Fibroblast of pulmonary artery (primary cell): ENCODE measurements at regions not wholly inside any gene's neighbourhood (a gene's known extent, or its start where the extent isn't known, plus 50 kb on each side); places are given as distances from the start of the nearest gene placed in this dataset.

Experiments used
- DNase-seq: peaks from one replicate; pipeline ENCODE4 v3.0.0-alpha.2; 2010; ENCODE audit warnings: low read depth
- H3K4me3 ChIP-seq: replicated peaks from 2 replicates; pipeline ENCODE4 v1.5.1; 2011; ENCODE audit warnings: low read depth, mild to moderate bottlenecking, control low read depth, low read length, moderate library complexity
- CTCF ChIP-seq: IDR thresholded peaks from 2 replicates; pipeline ENCODE4 v1.5.1; 2011; ENCODE audit warnings: mild to moderate bottlenecking, control low read depth, low read length, inconsistent platforms; ENCODE audit errors: missing control alignments

- no peak overlapping the region for H3K4me3 ChIP-seq
- TF ChIP-seq CTCF = no peak
- DNase-seq = no peak
Observed at GRCh38 chrX:39802908-39803307, 294.9 kb downstream of the BCOR start.

- no peak for TF ChIP-seq CTCF
- DNase-seq = no peak
- H3K4me3 ChIP-seq = no peak overlapping the region
Observed at GRCh38 chrX:39805022-39805421, 292.7 kb downstream of the BCOR start.

- no peak overlapping the region for H3K4me3 ChIP-seq
- no peak for DNase-seq
- TF ChIP-seq CTCF = no peak
Observed at GRCh38 chrX:39805825-39806224, 291.9 kb downstream of the BCOR start.

GRCh38 chrX:39808471-39808917 lies 289.3 kb downstream of the BCOR start:
- DNase-seq = peak; percentile 79

GRCh38 chrX:39809331-39809730 lies 288.4 kb downstream of the BCOR start:
- H3K4me3 ChIP-seq = no peak overlapping the region
- no peak for TF ChIP-seq CTCF
- DNase-seq = peak; percentile 43

More at GRCh38 chrX:39808471-39808917, 289.3 kb downstream of the BCOR start:
- TF ChIP-seq CTCF = no peak
- H3K4me3 ChIP-seq = no peak overlapping the region

GRCh38 chrX:39810901-39811300 lies 286.9 kb downstream of the BCOR start:
- TF ChIP-seq CTCF = no peak
- no peak for DNase-seq
- no peak overlapping the region for H3K4me3 ChIP-seq

- no peak for DNase-seq
- no peak for TF ChIP-seq CTCF
- no peak overlapping the region for H3K4me3 ChIP-seq
Observed at GRCh38 chrX:39811376-39811775, 286.4 kb downstream of the BCOR start.
